GM18505 (cell line): ENCODE measurements at regions not wholly inside any gene's neighbourhood (a gene's known extent, or its start where the extent isn't known, plus 50 kb on each side); places are given as distances from the start of the nearest gene placed in this dataset.
"Not testable (repeated sequence)": the region's sequence is repeated elsewhere in the genome, so short reads cannot be mapped to it uniquely, and the experiment has no call there.

Experiments used
- ATAC-seq: cut with Tn5 transposase; IDR thresholded peaks from one replicate; pipeline ENCODE4 v1.9.1; 2021; ENCODE audit not compliant: unreplicated experiment
- POLR2A ChIP-seq: IDR thresholded peaks from 4 replicates; pipeline ENCODE4 v1.6.1; 2011; ENCODE audit warnings: borderline replicate concordance; ENCODE audit not compliant: insufficient read depth, insufficient read length; ENCODE audit errors: extremely low read depth

DNA sequence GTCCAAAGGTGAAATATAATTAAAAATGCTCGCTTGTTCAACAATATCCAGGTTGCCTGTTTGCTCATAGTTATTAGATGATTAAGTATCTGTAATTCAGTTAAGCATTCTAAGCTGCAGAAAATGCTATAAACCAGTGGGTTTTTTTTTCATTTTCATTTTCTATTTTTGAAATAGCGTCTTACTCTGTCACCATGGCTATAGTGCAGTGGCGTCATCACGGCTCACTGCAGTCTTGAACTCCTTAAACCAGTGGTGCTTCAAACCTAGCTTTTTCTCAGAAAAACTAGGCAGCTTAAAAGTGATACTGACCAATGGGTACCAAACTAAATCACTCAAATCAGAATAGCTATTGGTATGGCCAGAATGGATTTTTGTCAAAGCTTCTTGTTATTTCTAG, 925.2 kb downstream of the TSN start:
- ATAC-seq = no peak
- no peak for TF ChIP-seq POLR2A

DNA sequence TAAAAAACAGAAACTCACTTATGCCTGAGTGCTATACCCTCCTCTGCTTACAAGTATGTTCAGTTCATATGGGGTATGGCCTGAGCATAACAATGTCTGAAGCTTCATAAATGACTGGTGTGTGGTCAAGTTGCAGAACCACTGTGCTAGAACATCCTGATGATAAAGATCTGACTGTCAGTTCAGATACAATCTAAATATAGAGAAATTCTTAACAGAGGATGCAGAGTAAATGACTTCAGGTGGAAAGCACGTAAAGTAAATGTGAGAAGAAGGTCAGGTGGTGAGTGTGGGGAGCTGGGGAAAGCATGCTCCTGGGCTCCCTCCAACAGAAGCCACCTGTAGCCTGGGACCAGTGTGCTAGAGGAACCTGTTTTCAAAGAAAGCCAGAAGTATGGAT, 926.2 kb downstream of the TSN start:
- TF ChIP-seq POLR2A = no peak
- peak; percentile 60 for ATAC-seq

- no peak for TF ChIP-seq POLR2A
- ATAC-seq = no peak
Observed at GRCh38 chr2:122682356-122682755, 926.9 kb downstream of the TSN start.

DNA sequence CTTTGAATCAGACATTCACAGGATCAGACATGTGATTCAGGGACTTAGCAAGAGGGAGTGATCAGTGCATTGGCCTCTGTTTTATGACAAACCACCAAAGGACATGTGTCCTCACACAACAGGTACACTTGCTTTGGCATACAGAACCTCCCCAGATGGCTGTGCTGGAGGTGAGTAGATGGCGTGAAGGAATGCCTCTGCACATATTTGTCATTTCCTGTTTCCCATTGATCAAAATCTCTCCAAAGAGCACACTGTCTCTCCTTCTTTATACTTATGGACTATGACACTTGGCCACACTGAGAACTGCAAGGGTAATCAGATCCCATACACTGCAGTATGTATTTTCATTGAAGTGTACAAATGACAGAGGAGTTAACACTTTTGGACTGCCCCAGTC, 927.6 kb downstream of the TSN start:
- ATAC-seq = no peak
- no peak for TF ChIP-seq POLR2A

DNA sequence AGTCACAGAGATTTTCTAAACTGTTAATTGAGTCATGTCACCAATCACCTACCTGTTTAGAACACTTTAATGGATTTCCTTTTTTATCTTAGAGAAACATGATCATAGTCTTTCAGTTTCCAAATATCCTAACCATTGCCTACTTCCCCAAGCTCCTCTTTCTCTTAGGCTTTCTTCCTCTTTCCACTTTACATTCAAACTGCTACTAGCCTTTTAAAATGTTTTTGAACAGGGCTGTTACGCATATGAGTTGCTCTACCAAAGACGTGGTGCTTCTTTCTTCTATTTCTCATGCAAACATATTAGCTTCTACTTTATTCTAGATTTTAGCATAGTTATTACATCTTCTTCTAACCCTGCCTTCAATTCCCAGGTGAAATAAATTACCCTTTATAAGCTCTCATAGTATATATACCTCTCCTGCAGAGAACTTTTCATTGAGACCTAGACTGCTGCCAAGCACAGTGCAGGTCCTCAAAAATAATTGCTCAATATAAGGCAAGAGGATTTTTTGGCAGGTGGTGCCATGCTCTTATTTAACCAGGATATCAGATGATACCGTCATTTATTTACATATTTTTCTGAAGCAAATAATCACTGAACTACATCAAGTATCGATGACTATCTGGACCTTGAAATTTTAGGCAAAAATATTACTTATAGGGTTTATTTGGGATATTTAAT, 937.1 kb downstream of the TSN start:
- ATAC-seq = no peak
- TF ChIP-seq POLR2A = no peak

- no peak for ATAC-seq
- TF ChIP-seq POLR2A = no peak
Observed at GRCh38 chr2:122697415-122697814, 942.0 kb downstream of the TSN start.

DNA sequence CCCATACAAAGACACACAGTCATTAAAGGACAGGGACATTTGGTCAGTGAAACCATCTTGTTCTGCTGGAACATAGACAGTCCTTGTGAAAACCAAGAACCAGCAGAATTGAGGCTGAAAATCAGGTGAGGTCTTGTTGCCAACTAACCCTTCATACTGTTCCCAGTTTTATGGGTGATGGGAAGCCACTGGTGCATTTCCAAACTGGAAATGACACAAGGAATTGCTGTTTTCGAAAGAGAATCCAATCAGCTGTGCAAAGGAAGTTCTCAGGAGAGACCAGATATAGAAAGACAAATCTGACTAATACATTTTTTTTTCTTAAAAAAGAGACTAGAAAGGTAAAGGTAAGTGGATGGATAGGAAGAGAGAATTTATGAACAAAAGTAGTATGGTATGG, 948.2 kb downstream of the TSN start:
- TF ChIP-seq POLR2A = no peak
- no peak for ATAC-seq

GRCh38 chr2:122704109-122704563, 948.7 kb downstream of the TSN start:
- peak; percentile 54 for ATAC-seq
- no peak for TF ChIP-seq POLR2A

GRCh38 chr2:122705746-122706145, 950.3 kb downstream of the TSN start:
- ATAC-seq = no peak

DNA sequence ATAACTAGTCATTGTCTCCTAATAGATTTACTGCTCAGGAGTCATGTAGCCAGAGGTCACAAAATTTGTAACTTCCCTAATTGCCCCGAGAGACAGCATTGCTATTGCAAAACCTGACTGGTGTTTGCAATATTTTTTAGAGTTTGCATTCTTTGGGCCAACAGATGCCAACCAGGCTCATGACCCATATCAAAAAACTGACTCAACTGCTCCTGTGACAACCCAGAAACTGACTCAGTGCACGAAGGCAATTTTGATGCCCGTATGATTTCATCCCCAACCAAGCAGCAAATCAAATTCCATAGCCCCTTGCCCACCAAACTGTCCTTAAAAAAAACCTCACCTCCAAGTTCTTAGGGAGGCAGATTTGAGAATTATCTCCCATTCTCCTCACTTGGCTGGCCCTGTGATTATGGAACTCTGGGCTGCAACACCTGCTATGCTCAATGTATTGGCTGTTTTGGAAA, 951.3 kb downstream of the TSN start:
- no peak for TF ChIP-seq POLR2A
- ATAC-seq = no peak

More at GRCh38 chr2:122705746-122706145, 950.3 kb downstream of the TSN start:
- no peak for TF ChIP-seq POLR2A

GRCh38 chr2:122707224-122707824, 951.9 kb downstream of the TSN start:
- peak; percentile 60 for ATAC-seq
- TF ChIP-seq POLR2A = no peak

GRCh38 chr2:122710049-122710448, 954.6 kb downstream of the TSN start:
- no peak for TF ChIP-seq POLR2A
- ATAC-seq = no peak

DNA sequence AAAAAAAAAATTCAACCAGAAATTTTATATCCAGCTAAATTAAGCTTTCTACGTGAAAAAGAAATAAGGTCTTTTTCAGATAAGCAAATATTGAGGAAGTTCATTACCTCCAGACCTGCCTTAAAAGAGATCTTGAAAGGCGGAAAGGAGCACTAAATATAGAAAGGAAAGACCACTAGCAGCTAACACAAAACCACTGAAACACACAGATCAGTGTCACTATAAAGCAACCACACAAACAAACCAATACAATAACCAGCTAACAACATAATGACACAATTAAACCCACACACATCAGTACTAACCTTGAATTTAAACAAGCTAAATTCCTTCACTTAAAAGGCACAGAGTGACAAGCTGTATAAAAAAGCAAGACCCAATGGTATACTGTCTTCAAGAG, 958.3 kb downstream of the TSN start:
- no peak for TF ChIP-seq POLR2A
- ATAC-seq = no peak

DNA sequence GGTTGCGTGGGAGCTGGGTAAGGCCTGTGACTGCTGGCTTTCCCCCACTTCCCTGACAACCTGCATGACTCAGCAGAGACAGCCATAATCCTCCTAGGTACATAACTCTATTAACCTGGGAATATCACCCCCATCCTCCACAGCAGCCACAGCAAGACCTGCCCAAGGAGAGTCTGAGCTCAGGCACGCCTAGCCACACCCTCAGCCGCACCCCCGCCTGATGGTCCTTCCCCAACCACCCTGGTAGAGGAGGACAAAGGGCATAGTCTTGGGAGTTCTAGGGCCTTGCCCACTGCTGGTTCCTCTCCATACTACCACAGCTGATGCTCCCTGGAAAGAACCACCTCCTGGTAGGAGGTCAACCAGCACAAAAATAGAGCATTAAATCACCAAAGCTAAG, 965.4 kb downstream of the TSN start:
- ATAC-seq = not testable (repeated sequence)

- no peak for TF ChIP-seq POLR2A
- no peak for ATAC-seq
Observed at GRCh38 chr2:122734766-122735424, 979.4 kb downstream of the TSN start.

- no peak for TF ChIP-seq POLR2A
- no peak for ATAC-seq
Observed at GRCh38 chr2:122736279-122736678, 980.8 kb downstream of the TSN start.
